ENCODE measurements at regions not wholly inside any gene's neighbourhood (a gene's known extent, or its start where the extent isn't known, plus 50 kb on each side); places are given as distances from the start of the nearest gene placed in this dataset.

DNA sequence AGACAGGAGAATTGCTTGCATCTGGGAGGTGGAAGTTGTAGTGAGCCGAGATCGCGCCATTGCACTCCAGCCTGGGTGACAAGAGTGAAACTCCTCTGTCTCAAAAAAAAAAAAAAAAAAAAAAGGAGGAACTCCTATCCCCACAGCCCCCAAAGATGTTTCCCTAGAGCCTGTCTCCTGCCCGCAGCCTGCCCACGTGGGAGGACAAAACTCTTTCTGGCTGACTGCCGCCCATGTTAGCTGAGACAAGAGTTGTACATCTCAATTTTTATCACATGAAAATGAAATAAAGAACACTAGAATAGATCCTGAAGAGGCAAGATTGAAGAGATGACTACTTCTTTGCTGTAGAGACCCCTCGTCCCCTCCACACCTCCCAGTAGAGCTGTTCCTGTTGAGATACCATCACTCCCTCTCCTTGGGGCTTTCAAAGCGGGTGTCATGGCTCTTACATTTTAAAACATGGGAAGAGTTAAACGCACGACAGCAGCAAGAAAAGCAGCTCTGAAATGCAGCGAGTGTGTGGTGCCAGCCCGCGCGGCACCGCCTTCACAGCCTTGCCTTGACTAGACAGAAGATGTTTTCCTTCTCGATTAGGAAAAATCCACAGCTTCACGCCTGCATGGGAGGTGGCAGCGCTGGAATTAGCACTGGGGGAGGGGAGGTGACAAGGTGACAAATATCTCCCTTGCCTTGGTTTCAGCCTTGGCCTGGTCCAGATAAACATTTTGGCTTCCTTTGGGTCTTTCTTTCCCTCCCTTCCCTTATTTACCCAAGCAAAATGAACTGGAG, 253.4 kb upstream of the CSF3R start:
- H3K4me3 ChIP-seq (ENCODE audit: low read length): no peak overlapping the region
- TF ChIP-seq, protein P1, sequence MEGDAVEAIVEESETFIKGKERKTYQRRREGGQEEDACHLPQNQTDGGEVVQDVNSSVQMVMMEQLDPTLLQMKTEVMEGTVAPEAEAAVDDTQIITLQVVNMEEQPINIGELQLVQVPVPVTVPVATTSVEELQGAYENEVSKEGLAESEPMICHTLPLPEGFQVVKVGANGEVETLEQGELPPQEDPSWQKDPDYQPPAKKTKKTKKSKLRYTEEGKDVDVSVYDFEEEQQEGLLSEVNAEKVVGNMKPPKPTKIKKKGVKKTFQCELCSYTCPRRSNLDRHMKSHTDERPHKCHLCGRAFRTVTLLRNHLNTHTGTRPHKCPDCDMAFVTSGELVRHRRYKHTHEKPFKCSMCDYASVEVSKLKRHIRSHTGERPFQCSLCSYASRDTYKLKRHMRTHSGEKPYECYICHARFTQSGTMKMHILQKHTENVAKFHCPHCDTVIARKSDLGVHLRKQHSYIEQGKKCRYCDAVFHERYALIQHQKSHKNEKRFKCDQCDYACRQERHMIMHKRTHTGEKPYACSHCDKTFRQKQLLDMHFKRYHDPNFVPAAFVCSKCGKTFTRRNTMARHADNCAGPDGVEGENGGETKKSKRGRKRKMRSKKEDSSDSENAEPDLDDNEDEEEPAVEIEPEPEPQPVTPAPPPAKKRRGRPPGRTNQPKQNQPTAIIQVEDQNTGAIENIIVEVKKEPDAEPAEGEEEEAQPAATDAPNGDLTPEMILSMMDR (conservative IDR thresholded peaks at IDR 0.05; ENCODE audit: low read length): no peak

DNA sequence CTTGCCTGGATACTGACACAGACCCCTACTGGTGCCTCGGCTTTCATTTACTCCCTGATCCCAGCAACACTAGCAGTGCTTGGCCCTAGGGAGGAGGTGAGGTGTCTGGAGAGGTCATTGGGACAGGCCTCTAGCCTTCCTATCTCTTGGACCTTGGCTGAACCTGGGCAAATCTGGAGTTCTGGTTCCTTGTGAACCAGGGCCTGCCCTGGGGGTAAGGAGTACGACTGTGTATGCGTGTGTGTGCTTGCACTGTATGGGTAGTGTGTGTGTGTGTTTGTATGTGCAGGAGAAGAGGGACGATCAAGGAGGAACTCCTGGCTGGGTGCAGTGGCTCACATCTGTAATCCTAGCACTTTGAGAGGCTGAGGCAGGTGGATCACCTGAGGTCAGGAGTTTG, 252.7 kb upstream of the CSF3R start:
- DNase-seq (ENCODE audit: low read depth): no peak
- TF ChIP-seq, protein P1 (conservative IDR thresholded peaks at IDR 0.05; ENCODE audit: low read length): no peak
- no peak overlapping the region for H3K4me3 ChIP-seq (ENCODE audit: low read length)

More for the DNA sequence above, 253.4 kb upstream of the CSF3R start:
- no peak for DNase-seq (ENCODE audit: low read depth)

DNA sequence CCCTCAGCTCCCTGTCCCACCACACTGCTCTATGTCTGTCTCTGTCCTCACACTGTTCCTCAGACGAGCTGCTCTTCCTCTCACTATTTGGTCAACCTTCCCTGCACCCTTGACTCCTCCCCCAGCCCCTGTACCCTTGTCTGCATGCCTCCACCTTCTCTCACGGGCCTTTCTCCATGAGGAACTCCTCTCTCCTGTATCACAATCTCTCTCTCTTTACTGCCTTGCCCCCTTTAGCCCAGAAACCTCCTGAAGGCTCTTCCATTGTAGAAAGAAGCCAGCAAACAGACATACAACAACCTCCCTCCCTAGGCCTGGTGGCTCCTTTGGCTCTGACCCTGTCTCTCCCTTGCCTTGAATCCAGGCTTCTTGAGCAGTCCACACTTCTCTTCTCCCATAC, 251.6 kb upstream of the CSF3R start:
- no peak overlapping the region for H3K4me3 ChIP-seq (ENCODE audit: low read length)
- DNase-seq (ENCODE audit: low read depth): no peak
- TF ChIP-seq, protein P1 (conservative IDR thresholded peaks at IDR 0.05; ENCODE audit: low read length): no peak

DNA sequence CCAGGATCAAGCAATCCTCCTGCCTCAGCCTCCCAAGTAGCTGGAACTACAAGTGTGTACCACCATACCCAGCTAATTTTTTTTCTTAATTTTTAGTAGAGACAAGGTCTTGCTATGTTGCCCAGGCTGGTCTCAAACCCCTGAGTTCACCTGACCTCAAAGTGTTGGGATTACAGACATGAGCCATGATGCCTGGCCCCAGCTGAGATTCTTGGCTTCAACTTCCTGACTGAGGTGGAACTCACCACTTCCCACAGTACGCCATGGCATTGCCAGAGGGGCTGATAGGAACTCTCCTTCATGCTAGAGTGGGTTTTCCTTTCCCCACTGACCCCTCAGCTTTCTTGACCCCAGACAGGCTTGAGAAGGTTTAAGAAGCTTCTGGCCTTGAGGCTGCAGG, 251.0 kb upstream of the CSF3R start:
- H3K4me3 ChIP-seq (ENCODE audit: low read length): no peak overlapping the region
- TF ChIP-seq, protein P1 (conservative IDR thresholded peaks at IDR 0.05; ENCODE audit: low read length): no peak
- DNase-seq (ENCODE audit: low read depth): no peak

DNA sequence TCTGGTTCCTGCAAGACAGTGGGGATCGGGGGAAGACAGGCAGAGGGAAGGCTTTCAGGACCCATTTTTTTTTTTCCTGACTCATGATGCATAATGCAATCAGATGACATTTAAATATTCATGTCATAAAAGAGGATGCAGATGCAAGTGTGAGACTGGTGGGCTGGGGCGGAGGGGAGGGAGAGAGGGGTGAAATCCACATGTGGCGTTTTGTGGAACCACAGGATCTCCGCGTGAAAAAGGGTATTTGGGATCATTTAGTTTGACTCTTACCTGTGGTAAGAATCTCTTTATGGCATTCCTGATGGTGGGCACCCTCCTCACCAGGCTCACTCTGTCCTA, 249.3 kb upstream of the CSF3R start:
- H3K4me3 ChIP-seq (ENCODE audit: low read length): no peak overlapping the region
- no peak for DNase-seq (ENCODE audit: low read depth)
- TF ChIP-seq, protein P1 (conservative IDR thresholded peaks at IDR 0.05; ENCODE audit: low read length): no peak

DNA sequence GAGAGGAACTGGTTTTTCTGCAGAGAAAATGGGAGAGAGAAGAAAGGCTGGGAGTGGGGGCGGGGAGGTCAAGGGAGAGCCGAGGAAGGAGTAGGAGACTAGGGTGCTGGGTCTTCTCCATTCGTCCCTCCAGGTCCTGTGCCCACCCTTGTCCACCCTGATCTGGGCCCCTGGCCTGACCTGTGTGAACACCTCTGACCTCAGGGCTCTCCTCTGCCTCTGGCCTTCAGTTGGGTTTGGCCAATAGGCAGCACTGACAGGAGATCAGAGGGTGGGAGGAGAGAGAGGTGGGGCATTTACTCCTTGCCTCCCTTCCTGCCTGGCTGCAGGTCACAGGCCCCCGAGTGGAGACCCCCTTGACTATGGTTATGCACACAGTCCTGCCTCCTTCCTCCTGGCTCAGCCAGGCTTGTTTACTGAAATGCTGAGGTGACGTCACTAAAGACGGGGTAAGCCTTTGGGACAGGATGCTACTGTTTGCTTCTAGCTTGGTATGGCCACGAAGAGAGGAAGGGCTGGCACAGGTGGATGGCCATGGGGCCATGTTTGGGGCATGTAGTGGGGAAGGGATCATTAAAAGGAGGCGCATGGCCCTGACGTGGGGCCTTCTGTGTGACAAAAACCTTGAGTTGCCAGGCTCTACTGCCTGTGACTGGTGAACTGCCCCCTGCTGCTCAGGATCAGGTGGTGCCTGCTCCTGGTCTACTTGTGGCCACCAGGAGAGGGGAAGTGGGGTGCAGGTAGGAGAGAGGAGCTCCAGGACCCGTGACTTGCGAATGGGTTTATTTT, 248.7 kb upstream of the CSF3R start:
- DNase-seq (ENCODE audit: low read depth): no peak
- TF ChIP-seq, protein P1 (conservative IDR thresholded peaks at IDR 0.05; ENCODE audit: low read length): no peak
- H3K4me3 ChIP-seq (ENCODE audit: low read length): no peak overlapping the region

DNA sequence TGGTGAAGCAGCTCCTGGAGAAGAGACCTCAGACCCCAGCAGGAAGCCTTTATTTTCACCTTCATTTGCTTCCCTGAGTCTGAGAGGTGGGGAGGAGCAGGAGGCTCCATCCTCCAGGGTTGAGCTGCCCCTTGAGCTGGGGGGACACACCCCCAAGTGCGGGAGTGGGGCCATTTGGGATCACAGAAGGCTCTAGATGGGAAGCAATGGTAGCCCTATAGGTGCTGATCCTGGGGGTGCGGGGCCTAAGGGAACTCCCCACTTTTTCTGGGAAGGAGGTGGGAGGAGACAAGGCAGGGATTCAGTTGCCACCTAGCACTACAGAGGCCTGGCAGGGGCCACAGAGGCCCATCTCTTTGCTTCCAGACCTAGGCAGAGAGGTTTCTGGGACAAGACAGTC, 247.9 kb upstream of the CSF3R start:
- TF ChIP-seq, protein P1 (conservative IDR thresholded peaks at IDR 0.05; ENCODE audit: low read length): no peak
- no peak overlapping the region for H3K4me3 ChIP-seq (ENCODE audit: low read length)
- DNase-seq (ENCODE audit: low read depth): no peak
